Testis (tissue), 2 donors: ENCODE measurements at regions not wholly inside any gene's neighbourhood (a gene's known extent, or its start where the extent isn't known, plus 50 kb on each side); places are given as distances from the start of the nearest gene placed in this dataset.

ENCODE experiments used
- DNase-seq: peaks from one replicate; pipeline ENCODE4 v3.0.0-alpha.2; 2019
- H3K27ac ChIP-seq, 2 donors: fragments of 200-600 bp; sonication (generic); one replicate each; pipeline ENCODE4 v1.5.1; 2019
- H3K27me3 ChIP-seq: fragments of 200-600 bp; sonication (generic); one replicate; pipeline ENCODE4 v1.5.1; 2019
- H3K36me3 ChIP-seq: fragments of 200-600 bp; sonication (generic); one replicate; pipeline ENCODE4 v1.5.1; 2017; ENCODE audit warnings: low read depth; ENCODE audit errors: missing control alignments
- H3K4me1 ChIP-seq: fragments of 200-600 bp; sonication (generic); one replicate; pipeline ENCODE4 v1.5.1; 2019
- H3K4me3 ChIP-seq, 2 donors: fragments of 200-600 bp; sonication (generic); one replicate each; pipeline ENCODE4 v1.5.1; 2017 to 2019
- H3K9me3 ChIP-seq: fragments of 200-600 bp; sonication (generic); one replicate; pipeline ENCODE4 v1.5.1; 2017
- CTCF ChIP-seq, 3 experiments: fragments of 450-650 bp in 2 of 3; fragments of 200-600 bp in 1 of 3; sonication (generic) in 1 of 3; IDR thresholded peaks; one replicate each; pipeline ENCODE4 v1.5.1; 2016 to 2019; ENCODE audit warnings: antibody characterized with exemption in 3 of 3, mild to moderate bottlenecking in 2 of 3, moderate library complexity in 1 of 3
- POLR2A ChIP-seq: fragments of 450-650 bp; IDR thresholded peaks from one replicate; pipeline ENCODE4 v1.6.1; 2017; ENCODE audit warnings: antibody characterized with exemption, mild to moderate bottlenecking, moderate library complexity
- WGBS, 2 donors: methylation state at CpG; one replicate each; pipeline ENCODE4 v1.1.5; 2018; 5-methylcytosine and 5-hydroxymethylcytosine counted together
- intact Hi-C: fragments of 100-400 bp; cut with DNase I; formaldehyde crosslinking; loops from one replicate; pipeline ENCODE4 v1.15.1; 2023; ENCODE audit warnings: low total_unique reads

- WGBS, 2 donors = 86 to 87% methylated on average over 4 of the region's 4 CpGs
- intact Hi-C loops = no loop called here
- no peaks in the 10 kb centered on the region for H3K27me3 ChIP-seq
- no peak overlapping the region for H3K4me3 ChIP-seq
- no peaks in the 10 kb centered on the region for H3K36me3 ChIP-seq
- no peak for DNase-seq
- no peak overlapping the region for H3K27ac ChIP-seq
- TF ChIP-seq POLR2A (no peak), CTCF (IDR thresholded peaks at IDR 0.05) (no peak)
- no peaks in the 10 kb centered on the region for H3K4me1 ChIP-seq
- H3K9me3 ChIP-seq = no peaks in the 10 kb centered on the region
These were observed 139.3 kb upstream of the SHB start for GRCh38 chr9:38208206-38208901.

- Histone ChIP-seq H3K27ac (no peak overlapping the region), H3K4me1 (no peaks in the 10 kb centered on the region), H3K9me3 (no peaks in the 10 kb centered on the region), H3K27me3 (no peaks in the 10 kb centered on the region), H3K4me3 (no peak overlapping the region), H3K36me3 (no peaks in the 10 kb centered on the region)
- 58 to 65% methylated on average over 3 of the region's 3 CpGs for WGBS, 2 donors
- TF ChIP-seq CTCF (IDR thresholded peaks at IDR 0.05) (no peak), POLR2A (no peak)
- DNase-seq = no peak
- intact Hi-C loops = no loop called here
These were observed 138.3 kb upstream of the SHB start for GRCh38 chr9:38207247-38207778.

GRCh38 chr9:38205279-38205678, 136.3 kb upstream of the SHB start:
- Histone ChIP-seq H3K36me3 (no peaks in the 10 kb centered on the region), H3K27me3 (no peaks in the 10 kb centered on the region), H3K27ac (no peak overlapping the region), H3K4me3 (no peak overlapping the region), H3K9me3 (no peaks in the 10 kb centered on the region), H3K4me1 (no peaks in the 10 kb centered on the region)
- TF ChIP-seq CTCF (IDR thresholded peaks at IDR 0.05) = no peak
- no peak for TF ChIP-seq POLR2A
- intact Hi-C loops = no loop called here
- DNase-seq = no peak

- DNase-seq = no peak
- TF ChIP-seq CTCF (IDR thresholded peaks at IDR 0.05) (no peak), POLR2A (no peak)
- 63 to 69% methylated on average over 7 of the region's 7 CpGs for whole genome bisulfite sequencing, 2 donors
- intact Hi-C loops = no loop called here
- Histone ChIP-seq H3K9me3 (no peaks in the 10 kb centered on the region), H3K4me1 (no peaks in the 10 kb centered on the region), H3K4me3 (no peak overlapping the region), H3K36me3 (no peaks in the 10 kb centered on the region), H3K27ac (no peak overlapping the region), H3K27me3 (no peaks in the 10 kb centered on the region)
These were observed 133.4 kb upstream of the SHB start for GRCh38 chr9:38202336-38202938.

GRCh38 chr9:38201844-38202243, 132.8 kb upstream of the SHB start:
- Histone ChIP-seq H3K4me1 (no peaks in the 10 kb centered on the region), H3K9me3 (no peaks in the 10 kb centered on the region), H3K36me3 (no peaks in the 10 kb centered on the region), H3K27ac (no peak overlapping the region), H3K4me3 (no peak overlapping the region), H3K27me3 (no peaks in the 10 kb centered on the region)
- 76 to 77% methylated on average over 3 of the region's 3 CpGs for WGBS, 2 donors
- TF ChIP-seq CTCF (IDR thresholded peaks at IDR 0.05) (no peak), POLR2A (no peak)
- intact Hi-C loops = no loop called here
- no peak for DNase-seq
